ENCODE measurements at regions not wholly inside any gene's neighbourhood (a gene's known extent, or its start where the extent isn't known, plus 50 kb on each side); places are given as distances from the start of the nearest gene placed in this dataset.
"Not testable (repeated sequence)": the region's sequence is repeated elsewhere in the genome, so short reads cannot be mapped to it uniquely, and the experiment has no call there.

DNA sequence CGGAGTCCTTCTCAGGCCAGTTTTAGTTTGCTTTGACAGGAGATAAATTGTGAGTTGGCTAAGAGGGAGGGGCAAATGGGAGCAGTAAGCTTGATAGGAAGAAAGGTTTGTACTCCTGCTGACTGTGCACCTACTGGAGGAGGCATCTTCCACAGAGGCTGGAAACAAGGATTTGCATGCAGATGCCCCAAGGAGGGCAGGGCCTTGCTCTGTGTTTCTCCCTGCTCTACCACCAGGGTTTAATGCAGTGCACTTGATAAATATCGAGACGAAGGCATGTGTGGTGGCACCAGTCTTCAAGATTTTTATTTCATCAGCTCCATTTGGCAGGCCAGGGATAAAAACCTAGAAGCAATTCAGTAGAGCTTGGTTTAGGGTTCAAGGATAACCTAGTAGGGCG lies 210.5 kb upstream of the C16orf82 start:
- Histone ChIP-seq H4K20me1 (ENCODE audit: insufficient read depth) (no peaks in the 10 kb centered on the region), H3K4me1 (ENCODE audit: low read depth, poor library complexity, severe bottlenecking) (no peaks in the 10 kb centered on the region), H3K36me3 (ENCODE audit: insufficient read depth) (no peaks in the 10 kb centered on the region), H3K9ac (no peak overlapping the region), H3K27me3 (ENCODE audit: insufficient read depth, low read depth) (no peaks in the 10 kb centered on the region), H3K4me2 (no peak overlapping the region), H3K79me2 (ENCODE audit: insufficient read depth, low read depth) (no peaks in the 10 kb centered on the region), H3K4me3 (IDR thresholded peaks at IDR 0.05; ENCODE audit: insufficient read depth, low read depth, low read length) (no peak overlapping the region), H2AFZ (ENCODE audit: low read depth) (no peak overlapping the region), H3K27ac (no peak overlapping the region)
- TF ChIP-seq CTCF (conservative IDR thresholded peaks at IDR 0.05; ENCODE audit: low read depth, low read length) = no peak

DNA sequence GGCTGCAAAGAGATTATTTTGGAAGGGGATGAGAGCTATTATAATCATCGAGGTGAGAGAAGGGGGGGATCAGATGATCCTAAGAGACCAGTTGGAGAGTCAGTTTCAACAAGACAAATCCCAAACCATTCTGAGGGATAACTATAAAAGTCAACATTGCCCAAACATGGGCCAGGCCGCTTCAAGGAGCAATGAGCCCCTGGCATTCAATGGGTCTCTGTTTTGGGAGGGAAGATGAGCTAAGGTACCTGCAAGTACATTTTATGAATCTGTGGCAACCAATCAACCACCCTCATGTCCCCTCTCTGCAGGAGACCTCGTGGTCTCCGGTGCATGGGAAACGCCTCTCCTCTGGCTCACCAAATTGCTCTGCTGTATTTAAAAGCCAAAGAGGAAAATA lies 209.9 kb upstream of the C16orf82 start:
- no peak overlapping the region for H3K9ac ChIP-seq
- no peaks in the 10 kb centered on the region for H3K27me3 ChIP-seq (ENCODE audit: insufficient read depth, low read depth)
- H3K36me3 ChIP-seq (ENCODE audit: insufficient read depth) = no peaks in the 10 kb centered on the region
- H3K79me2 ChIP-seq (ENCODE audit: insufficient read depth, low read depth) = no peaks in the 10 kb centered on the region
- TF ChIP-seq CTCF (conservative IDR thresholded peaks at IDR 0.05; ENCODE audit: low read depth, low read length) = no peak
- H2AFZ ChIP-seq (ENCODE audit: low read depth) = no peak overlapping the region
- no peak overlapping the region for H3K27ac ChIP-seq
- no peaks in the 10 kb centered on the region for H3K4me1 ChIP-seq (ENCODE audit: low read depth, poor library complexity, severe bottlenecking)
- no peak overlapping the region for H3K4me2 ChIP-seq
- no peak overlapping the region for H3K4me3 ChIP-seq (IDR thresholded peaks at IDR 0.05; ENCODE audit: insufficient read depth, low read depth, low read length)
- H4K20me1 ChIP-seq (ENCODE audit: insufficient read depth) = no peaks in the 10 kb centered on the region

DNA sequence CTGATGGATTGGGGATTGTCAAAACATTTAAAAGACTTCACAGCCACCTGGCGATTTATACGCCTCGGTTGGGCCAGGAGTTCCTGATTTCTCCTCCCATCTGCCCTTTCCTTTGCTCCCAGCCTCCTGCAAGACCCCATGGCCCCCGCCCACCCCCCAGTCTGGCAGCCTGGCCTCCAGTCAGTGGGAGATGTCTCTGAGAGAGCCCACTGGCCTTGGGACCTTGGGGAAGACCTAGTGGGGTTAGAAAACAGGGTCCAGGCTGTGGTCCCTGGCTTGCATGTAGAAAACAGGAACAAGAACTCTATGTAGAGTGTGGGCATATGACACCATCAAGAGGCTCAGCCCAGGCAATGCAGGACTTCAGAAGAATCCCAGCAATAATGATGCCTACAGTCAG lies 209.4 kb upstream of the C16orf82 start:
- no peak overlapping the region for H3K27ac ChIP-seq
- H3K27me3 ChIP-seq (ENCODE audit: insufficient read depth, low read depth) = no peaks in the 10 kb centered on the region
- TF ChIP-seq CTCF (conservative IDR thresholded peaks at IDR 0.05; ENCODE audit: low read depth, low read length) = no peak
- H3K4me1 ChIP-seq (ENCODE audit: low read depth, poor library complexity, severe bottlenecking) = no peaks in the 10 kb centered on the region
- H3K79me2 ChIP-seq (ENCODE audit: insufficient read depth, low read depth) = no peaks in the 10 kb centered on the region
- H3K9ac ChIP-seq = no peak overlapping the region
- H4K20me1 ChIP-seq (ENCODE audit: insufficient read depth) = no peaks in the 10 kb centered on the region
- H3K4me3 ChIP-seq (IDR thresholded peaks at IDR 0.05; ENCODE audit: insufficient read depth, low read depth, low read length) = no peak overlapping the region
- H2AFZ ChIP-seq (ENCODE audit: low read depth) = no peak overlapping the region
- no peak overlapping the region for H3K4me2 ChIP-seq
- H3K36me3 ChIP-seq (ENCODE audit: insufficient read depth) = no peaks in the 10 kb centered on the region

DNA sequence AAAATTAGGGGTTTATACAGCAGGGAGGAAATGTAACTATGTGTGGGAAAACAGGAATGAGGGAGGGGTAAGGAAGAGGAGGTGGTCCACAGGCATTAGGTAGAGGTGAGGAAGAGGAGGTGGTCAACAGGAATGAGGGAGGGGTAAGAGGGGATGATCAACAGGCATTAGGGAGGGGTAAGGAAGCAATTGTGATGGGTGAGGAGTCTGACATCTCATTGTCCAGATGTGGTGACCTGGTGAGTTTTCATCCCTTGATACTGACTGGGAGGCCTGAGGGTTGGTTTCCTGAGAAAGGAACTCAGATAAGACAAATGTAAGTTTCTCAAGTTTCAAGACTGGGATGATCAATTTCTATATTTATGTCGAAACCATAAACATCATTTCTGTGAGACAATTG lies 206.2 kb upstream of the C16orf82 start:
- no peak overlapping the region for H2AFZ ChIP-seq (ENCODE audit: low read depth)
- H3K4me2 ChIP-seq = no peak overlapping the region
- H3K79me2 ChIP-seq (ENCODE audit: insufficient read depth, low read depth) = no peaks in the 10 kb centered on the region
- no peaks in the 10 kb centered on the region for H3K4me1 ChIP-seq (ENCODE audit: low read depth, poor library complexity, severe bottlenecking)
- no peak overlapping the region for H3K4me3 ChIP-seq (IDR thresholded peaks at IDR 0.05; ENCODE audit: insufficient read depth, low read depth, low read length)
- H3K36me3 ChIP-seq (ENCODE audit: insufficient read depth) = no peaks in the 10 kb centered on the region
- H3K27ac ChIP-seq = no peak overlapping the region
- H3K27me3 ChIP-seq (ENCODE audit: insufficient read depth, low read depth) = no peaks in the 10 kb centered on the region
- H3K9ac ChIP-seq = no peak overlapping the region
- no peaks in the 10 kb centered on the region for H4K20me1 ChIP-seq (ENCODE audit: insufficient read depth)
- TF ChIP-seq CTCF (conservative IDR thresholded peaks at IDR 0.05; ENCODE audit: low read depth, low read length) = no peak

DNA sequence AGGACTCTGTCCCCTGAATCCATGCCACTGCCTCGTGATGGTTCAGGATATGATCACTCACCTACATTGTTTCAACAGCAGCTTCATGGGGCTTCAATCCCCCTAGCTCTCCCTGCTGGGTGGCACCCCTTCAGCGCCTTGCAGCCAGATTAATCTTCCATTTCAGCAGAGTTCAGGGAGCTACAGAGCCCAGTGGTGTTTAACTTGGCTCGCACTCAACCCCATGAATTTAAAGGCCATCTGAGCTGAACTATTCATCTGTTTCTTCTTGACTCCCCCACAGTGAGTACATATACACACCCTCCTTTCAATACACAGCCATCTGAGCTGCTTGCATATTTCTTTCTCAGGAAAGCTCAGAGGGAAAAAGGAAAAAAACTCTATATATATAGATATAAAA lies 202.8 kb upstream of the C16orf82 start:
- H3K4me1 ChIP-seq (ENCODE audit: low read depth, poor library complexity, severe bottlenecking) = no peaks in the 10 kb centered on the region
- no peak overlapping the region for H3K4me3 ChIP-seq (IDR thresholded peaks at IDR 0.05; ENCODE audit: insufficient read depth, low read depth, low read length)
- H2AFZ ChIP-seq (ENCODE audit: low read depth) = no peak overlapping the region
- no peaks in the 10 kb centered on the region for H3K27me3 ChIP-seq (ENCODE audit: insufficient read depth, low read depth)
- H3K27ac ChIP-seq = no peak overlapping the region
- H3K4me2 ChIP-seq = no peak overlapping the region
- no peaks in the 10 kb centered on the region for H4K20me1 ChIP-seq (ENCODE audit: insufficient read depth)
- H3K36me3 ChIP-seq (ENCODE audit: insufficient read depth) = no peaks in the 10 kb centered on the region
- no peak for TF ChIP-seq CTCF (conservative IDR thresholded peaks at IDR 0.05; ENCODE audit: low read depth, low read length)
- H3K9ac ChIP-seq = no peak overlapping the region
- no peaks in the 10 kb centered on the region for H3K79me2 ChIP-seq (ENCODE audit: insufficient read depth, low read depth)

DNA sequence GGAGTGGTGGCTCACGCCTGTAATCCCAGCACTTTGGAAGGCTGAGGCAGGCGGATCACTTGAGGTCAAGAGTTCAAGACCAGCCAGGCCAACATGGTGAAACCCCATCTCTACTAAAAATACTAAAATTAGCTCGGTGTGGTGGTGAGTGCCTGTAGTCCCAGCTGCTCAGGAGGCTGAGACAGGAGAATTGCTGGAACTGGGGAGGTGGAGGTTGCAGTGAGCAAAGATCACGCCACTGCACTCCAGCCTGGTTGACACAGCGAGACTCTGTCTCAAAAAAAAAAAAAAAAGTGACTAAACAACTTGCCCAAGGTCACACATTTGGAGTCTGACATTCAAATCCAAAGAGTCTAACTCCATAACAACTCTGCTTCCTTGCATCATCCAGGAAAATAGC lies 192.4 kb upstream of the C16orf82 start:
- H3K79me2 ChIP-seq (ENCODE audit: insufficient read depth, low read depth); H3K27me3 ChIP-seq (ENCODE audit: insufficient read depth, low read depth); H4K20me1 ChIP-seq (ENCODE audit: insufficient read depth); H3K4me1 ChIP-seq (ENCODE audit: low read depth, poor library complexity, severe bottlenecking); H3K9ac ChIP-seq; H3K4me3 ChIP-seq (IDR thresholded peaks at IDR 0.05; ENCODE audit: insufficient read depth, low read depth, low read length); H3K4me2 ChIP-seq; H2AFZ ChIP-seq (ENCODE audit: low read depth); H3K36me3 ChIP-seq (ENCODE audit: insufficient read depth); H3K27ac ChIP-seq: not testable (repeated sequence)
